Choroid plexus epithelial cell (primary cell): ENCODE measurements at regions not wholly inside any gene's neighbourhood (a gene's known extent, or its start where the extent isn't known, plus 50 kb on each side); places are given as distances from the start of the nearest gene placed in this dataset.

Experiments used
- DNase-seq: peaks from one replicate; pipeline ENCODE4 v3.0.0-alpha.2; 2010; ENCODE audit warnings: low read depth
- H3K4me3 ChIP-seq: 2 replicates; pipeline ENCODE4 v1.5.1; 2011; ENCODE audit warnings: low read depth, mild to moderate bottlenecking, control low read depth, low read length, moderate library complexity
- TF ChIP-seq, protein P1 (sequence below): conservative IDR thresholded peaks from 2 replicates; pipeline ENCODE4 v1.5.1; 2011; ENCODE audit warnings: low read depth, mild to moderate bottlenecking, control low read depth, inconsistent platforms, low read length, moderate library complexity

DNA sequence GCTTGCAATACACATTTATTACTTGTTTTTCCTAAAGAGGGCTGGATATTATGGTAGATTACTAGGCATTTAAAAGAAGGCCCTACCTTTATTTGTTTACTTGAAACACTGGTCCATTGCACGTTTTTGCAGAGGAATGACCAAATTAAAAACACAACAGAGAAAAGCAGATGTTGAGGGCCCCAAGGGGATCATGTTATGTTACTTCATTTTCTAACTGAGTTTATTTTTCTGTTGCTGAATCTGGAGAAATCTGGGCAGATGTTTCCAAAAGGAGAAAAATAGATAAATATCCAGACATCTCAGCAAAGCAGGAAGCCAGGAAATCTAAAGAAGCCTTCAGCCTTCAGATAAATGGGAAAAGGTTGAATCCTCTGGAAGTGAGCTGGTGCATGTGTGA, 353.0 kb downstream of the NDFIP2 start:
- TF ChIP-seq, protein P1, sequence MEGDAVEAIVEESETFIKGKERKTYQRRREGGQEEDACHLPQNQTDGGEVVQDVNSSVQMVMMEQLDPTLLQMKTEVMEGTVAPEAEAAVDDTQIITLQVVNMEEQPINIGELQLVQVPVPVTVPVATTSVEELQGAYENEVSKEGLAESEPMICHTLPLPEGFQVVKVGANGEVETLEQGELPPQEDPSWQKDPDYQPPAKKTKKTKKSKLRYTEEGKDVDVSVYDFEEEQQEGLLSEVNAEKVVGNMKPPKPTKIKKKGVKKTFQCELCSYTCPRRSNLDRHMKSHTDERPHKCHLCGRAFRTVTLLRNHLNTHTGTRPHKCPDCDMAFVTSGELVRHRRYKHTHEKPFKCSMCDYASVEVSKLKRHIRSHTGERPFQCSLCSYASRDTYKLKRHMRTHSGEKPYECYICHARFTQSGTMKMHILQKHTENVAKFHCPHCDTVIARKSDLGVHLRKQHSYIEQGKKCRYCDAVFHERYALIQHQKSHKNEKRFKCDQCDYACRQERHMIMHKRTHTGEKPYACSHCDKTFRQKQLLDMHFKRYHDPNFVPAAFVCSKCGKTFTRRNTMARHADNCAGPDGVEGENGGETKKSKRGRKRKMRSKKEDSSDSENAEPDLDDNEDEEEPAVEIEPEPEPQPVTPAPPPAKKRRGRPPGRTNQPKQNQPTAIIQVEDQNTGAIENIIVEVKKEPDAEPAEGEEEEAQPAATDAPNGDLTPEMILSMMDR: no peak
- H3K4me3 ChIP-seq: no peak overlapping the region
- DNase-seq: no peak

DNA sequence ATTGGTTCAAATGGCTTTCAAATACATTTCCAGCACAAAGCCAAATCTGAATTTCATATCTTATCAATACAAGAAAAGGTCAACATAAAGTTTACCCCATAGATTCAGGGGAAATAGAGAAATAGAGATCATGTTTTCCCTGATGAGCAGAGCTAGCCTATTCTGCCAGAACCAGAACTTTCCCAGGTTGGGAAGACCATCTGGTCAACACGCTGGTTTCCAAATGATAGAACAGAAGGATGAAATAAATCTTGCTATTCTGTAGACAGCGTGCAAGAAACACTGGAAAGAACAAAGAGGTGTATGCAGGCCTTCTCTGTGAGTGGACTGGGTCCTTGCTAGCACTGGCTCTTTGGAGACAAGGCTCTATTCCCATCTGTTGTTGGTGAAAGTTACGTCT, 350.6 kb downstream of the NDFIP2 start:
- DNase-seq: no peak
- H3K4me3 ChIP-seq: no peak overlapping the region
- TF ChIP-seq, protein P1: no peak

DNA sequence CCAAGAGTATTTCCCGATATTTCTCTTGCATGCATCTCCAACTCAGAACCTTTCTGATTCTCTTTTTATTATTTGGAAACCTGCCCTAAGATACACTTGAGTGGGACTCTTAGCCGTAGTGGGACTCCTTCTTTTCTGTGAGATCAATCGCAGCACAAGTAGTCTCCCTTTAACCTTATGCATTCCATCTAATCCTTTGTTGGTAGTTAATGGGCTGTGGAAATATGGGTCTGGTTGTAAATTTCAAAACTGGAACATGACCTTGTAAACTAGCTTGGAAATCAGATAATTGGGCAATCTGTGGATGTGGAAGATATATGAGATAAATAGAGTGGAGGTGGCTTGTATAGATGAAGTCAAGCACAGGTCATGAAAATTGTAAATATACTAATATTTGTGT, 350.0 kb downstream of the NDFIP2 start:
- no peak overlapping the region for H3K4me3 ChIP-seq
- DNase-seq: no peak
- TF ChIP-seq, protein P1: no peak

DNA sequence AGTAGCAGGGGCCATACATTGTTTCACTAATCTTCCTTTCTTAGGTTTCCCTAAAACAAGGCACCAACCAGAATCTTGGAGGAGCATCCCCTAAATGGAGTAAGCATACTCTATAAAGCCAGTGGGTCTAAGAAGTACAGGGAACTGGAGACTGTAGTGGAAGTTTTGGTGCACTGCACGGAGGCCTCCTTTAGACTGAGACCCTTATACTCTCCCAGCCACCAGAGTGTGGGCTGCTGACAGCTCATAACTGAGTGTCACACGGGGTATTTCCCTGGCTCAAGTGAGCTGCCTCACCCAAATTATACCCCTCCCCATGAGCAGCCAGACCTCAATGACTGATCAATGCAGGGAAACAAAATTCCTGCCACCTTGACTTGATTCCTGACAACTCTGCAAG, 349.5 kb downstream of the NDFIP2 start:
- H3K4me3 ChIP-seq: no peak overlapping the region
- DNase-seq: no peak
- TF ChIP-seq, protein P1: no peak

DNA sequence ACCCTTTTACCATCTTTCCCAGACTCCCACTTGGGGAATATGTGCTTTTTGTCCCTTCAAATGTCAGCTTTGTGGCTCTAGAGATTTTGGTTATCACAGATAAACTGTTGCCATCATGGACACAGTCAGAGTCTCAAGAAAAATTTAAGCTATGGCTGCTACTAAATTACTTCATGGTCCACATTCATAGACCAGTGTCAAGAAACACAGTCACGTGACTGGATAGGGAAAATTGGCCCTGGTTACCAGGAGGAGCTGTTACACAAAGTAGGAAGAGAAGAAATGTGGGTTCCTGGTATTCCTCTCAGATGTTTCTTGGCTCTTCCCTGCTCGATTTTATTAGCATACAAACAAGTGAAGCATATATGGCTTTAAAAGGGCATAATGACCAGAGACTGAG, 348.9 kb downstream of the NDFIP2 start:
- H3K4me3 ChIP-seq: no peak overlapping the region
- DNase-seq: no peak
- TF ChIP-seq, protein P1: no peak

DNA sequence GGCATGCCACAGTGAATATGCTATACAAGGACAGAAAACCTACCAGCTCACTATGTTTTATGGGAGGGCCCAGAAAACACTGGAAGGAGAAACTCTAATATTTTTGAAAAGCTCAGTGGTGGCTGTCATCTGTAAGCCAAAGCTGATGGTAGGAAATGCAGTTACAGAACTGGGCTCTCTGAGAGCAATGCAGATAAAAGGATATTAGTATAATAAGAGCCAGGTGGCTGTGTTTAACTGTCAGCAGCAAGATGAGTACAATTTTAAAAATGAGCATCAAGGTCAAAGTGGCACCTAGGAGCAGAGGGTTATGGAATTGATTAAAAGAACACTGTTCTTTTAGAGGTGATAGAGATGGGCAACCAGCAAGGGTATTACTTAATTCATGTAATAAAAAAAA, 345.0 kb downstream of the NDFIP2 start:
- H3K4me3 ChIP-seq: no peak overlapping the region
- TF ChIP-seq, protein P1: no peak
- no peak for DNase-seq

DNA sequence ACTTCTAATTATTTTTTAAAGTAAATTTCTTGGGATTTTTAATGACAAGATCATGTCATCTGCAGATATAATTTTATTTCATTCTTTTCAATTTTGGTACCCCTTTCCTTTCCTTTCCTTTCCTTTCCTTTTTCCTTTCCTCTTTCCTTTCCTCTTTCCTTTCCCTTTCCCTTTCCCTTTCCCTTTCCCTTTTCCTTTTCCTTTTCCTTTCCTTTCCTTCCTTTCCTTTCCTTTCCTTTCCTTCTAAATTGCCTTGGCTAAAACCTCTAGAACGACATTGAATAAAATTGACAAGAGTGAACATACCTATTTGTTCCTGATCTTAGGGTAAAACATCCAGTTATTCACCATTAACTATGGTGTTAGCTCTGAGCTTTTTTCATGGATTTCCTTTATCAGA, 334.1 kb downstream of the NDFIP2 start:
- no peak for DNase-seq
- H3K4me3 ChIP-seq: no peak overlapping the region
- TF ChIP-seq, protein P1: no peak
